ENCODE measurements at regions not wholly inside any gene's neighbourhood (a gene's known extent, or its start where the extent isn't known, plus 50 kb on each side); places are given as distances from the start of the nearest gene placed in this dataset.

- no peak for TF ChIP-seq POLR2AphosphoS5 (IDR thresholded peaks at IDR 0.05; ENCODE audit: low read depth, low read length)
- no peak for TF ChIP-seq POLR2A (IDR thresholded peaks at IDR 0.05; ENCODE audit: low read depth, low read length)
- no peak for TF ChIP-seq TAF1 (IDR thresholded peaks at IDR 0.05; ENCODE audit: low read depth, low read length)
- TF ChIP-seq SPI1 (IDR thresholded peaks at IDR 0.05; ENCODE audit: low read depth, low read length), result no peak
Measured at GRCh38 chr13:56009418-56009817, 1131.3 kb upstream of the PRR20A start.
